Endodermal cell (in vitro differentiated cells): ENCODE measurements at regions not wholly inside any gene's neighbourhood (a gene's known extent, or its start where the extent isn't known, plus 50 kb on each side); places are given as distances from the start of the nearest gene placed in this dataset.

Experiments
- DNase-seq: peaks from one replicate; pipeline ENCODE4 v3.0.0-alpha.2; 2017
- H3K27ac ChIP-seq: 2 replicates; pipeline ENCODE4 v1.5.1; 2013; ENCODE audit warnings: mild to moderate bottlenecking, low read depth, low read length, moderate library complexity
- H3K27me3 ChIP-seq: 2 replicates; pipeline ENCODE4 v1.6.1; 2013; ENCODE audit warnings: mild to moderate bottlenecking, low read length, moderate library complexity; ENCODE audit not compliant: insufficient read depth, control insufficient read depth, poor library complexity, severe bottlenecking
- H3K36me3 ChIP-seq: 2 replicates; pipeline ENCODE4 v1.7.0; 2013; ENCODE audit warnings: mild to moderate bottlenecking, low read length, moderate library complexity; ENCODE audit not compliant: control insufficient read depth, insufficient read depth
- H3K4me1 ChIP-seq: one replicate; pipeline ENCODE4 v1.7.0; 2013; ENCODE audit warnings: low read length; ENCODE audit not compliant: control insufficient read depth, insufficient read depth
- H3K4me3 ChIP-seq: 2 replicates; pipeline ENCODE4 v1.5.1; 2013; ENCODE audit warnings: mild to moderate bottlenecking, low read length, moderate library complexity
- H3K9ac ChIP-seq: 2 replicates; pipeline ENCODE4 v1.6.1; 2013; ENCODE audit warnings: mild to moderate bottlenecking, low read length, moderate library complexity; ENCODE audit not compliant: poor library complexity, severe bottlenecking; ENCODE audit errors: extremely low read depth
- H3K9me3 ChIP-seq: 2 replicates; pipeline ENCODE4 v1.6.1; 2013; ENCODE audit warnings: mild to moderate bottlenecking, low read length, moderate library complexity; ENCODE audit not compliant: control insufficient read depth
- H3K27ac Mint-ChIP-seq: 2 replicates; pipeline ENCODE4 v1.8.0; 2020; ENCODE audit warnings: mixed read lengths
- H3K27me3 Mint-ChIP-seq: 2 replicates; pipeline ENCODE4 v1.8.0; 2021; ENCODE audit warnings: mild to moderate bottlenecking, mixed read lengths; ENCODE audit not compliant: insufficient read depth
- H3K36me3 Mint-ChIP-seq: 2 replicates; pipeline ENCODE4 v1.8.0; 2020; ENCODE audit warnings: low read depth, mixed read lengths
- H3K4me1 Mint-ChIP-seq: 2 replicates; pipeline ENCODE4 v1.8.0; 2020; ENCODE audit warnings: mixed read lengths
- H3K4me3 Mint-ChIP-seq: 2 replicates; pipeline ENCODE4 v1.8.0; 2020; ENCODE audit warnings: mild to moderate bottlenecking, moderate library complexity, mixed read lengths
- H3K9me3 Mint-ChIP-seq: 2 replicates; pipeline ENCODE4 v1.8.0; 2020; ENCODE audit warnings: mild to moderate bottlenecking, mixed read lengths
- CTCF ChIP-seq: fragments of 200-600 bp; sonication (generic); conservative IDR thresholded peaks from 2 replicates; pipeline ENCODE4 v1.5.0; 2021; ENCODE audit warnings: antibody characterized with exemption, mild to moderate bottlenecking
- WGBS, 2 experiments: methylation state at CpG; one replicate each; pipeline versions ENCODE4 v1.1.5 to v1.1.7; 2013; ENCODE audit warnings: missing lambda C conversion rate in 2 of 2, mixed read lengths in 1 of 2; ENCODE audit not compliant: insufficient coverage in 1 of 2, insufficient read length in 1 of 2; 5-methylcytosine and 5-hydroxymethylcytosine counted together

- Histone ChIP-seq H3K27ac (no peak overlapping the region), H3K4me3 (no peak overlapping the region), H3K4me1 (no peaks in the 10 kb centered on the region), H3K27me3 (no peaks in the 10 kb centered on the region), H3K9ac (no peak overlapping the region), H3K36me3 (no peaks in the 10 kb centered on the region), H3K9me3 (no peaks in the 10 kb centered on the region)
- no peaks in the 10 kb centered on the region for H3K27me3 Mint-ChIP-seq
- DNase-seq, result no peak
- H3K36me3 Mint-ChIP-seq, result no peaks in the 10 kb centered on the region
- TF ChIP-seq CTCF, result no peak
- no peaks in the 10 kb centered on the region for H3K4me1 Mint-ChIP-seq
- H3K4me3 Mint-ChIP-seq, result no peak overlapping the region
- peaks cover 4% of the 10 kb centered on the region for H3K9me3 Mint-ChIP-seq
- H3K27ac Mint-ChIP-seq, result no peak overlapping the region
Observed at GRCh38 chr7:84324136-84324630, 129.6 kb upstream of the SEMA3A start.

GRCh38 chr7:84317536-84317935 lies 122.9 kb upstream of the SEMA3A start:
- Mint-ChIP-seq H3K36me3 (no peaks in the 10 kb centered on the region), H3K4me1 (peaks cover 11% of the 10 kb centered on the region), H3K27me3 (no peaks in the 10 kb centered on the region), H3K27ac (no peak overlapping the region), H3K9me3 (peaks cover 4% of the 10 kb centered on the region), H3K4me3 (no peak overlapping the region)
- peaks cover 5% of the 10 kb centered on the region for H3K4me1 ChIP-seq
- no peak overlapping the region for H3K4me3 ChIP-seq
- no peaks in the 10 kb centered on the region for H3K9me3 ChIP-seq
- no peak overlapping the region for H3K27ac ChIP-seq
- no peak for DNase-seq
- H3K27me3 ChIP-seq, result no peaks in the 10 kb centered on the region
- TF ChIP-seq CTCF, result no peak
- H3K9ac ChIP-seq, result no peak overlapping the region
- no peaks in the 10 kb centered on the region for H3K36me3 ChIP-seq

GRCh38 chr7:84314263-84314662 lies 119.7 kb upstream of the SEMA3A start:
- H3K27me3 Mint-ChIP-seq, result no peaks in the 10 kb centered on the region
- whole genome bisulfite sequencing, 2 experiments, result 86 to 100% methylated on average over 1 to 2 of the region's 2 CpGs

More at GRCh38 chr7:84314263-84314662, 119.7 kb upstream of the SEMA3A start:
- H3K9ac ChIP-seq, result no peak overlapping the region
- DNase-seq, result no peak
- no peak overlapping the region for H3K4me3 ChIP-seq
- TF ChIP-seq CTCF, result no peak
- no peaks in the 10 kb centered on the region for H3K9me3 ChIP-seq
- Mint-ChIP-seq H3K4me1 (peaks cover 12% of the 10 kb centered on the region), H3K9me3 (no peaks in the 10 kb centered on the region), H3K27ac (no peak overlapping the region), H3K4me3 (no peak overlapping the region), H3K36me3 (no peaks in the 10 kb centered on the region)
- H3K4me1 ChIP-seq, result peaks cover 5% of the 10 kb centered on the region
- no peak overlapping the region for H3K27ac ChIP-seq
- no peaks in the 10 kb centered on the region for H3K27me3 ChIP-seq
- H3K36me3 ChIP-seq, result no peaks in the 10 kb centered on the region
